Peyer's patch (tissue), 4 donors: ENCODE measurements at regions not wholly inside any gene's neighbourhood (a gene's known extent, or its start where the extent isn't known, plus 50 kb on each side); places are given as distances from the start of the nearest gene placed in this dataset.

Experiments used
- POLR2A ChIP-seq, 2 donors: fragments of 450-650 bp; IDR thresholded peaks; one replicate each; pipeline ENCODE4 v1.5.1; 2017; ENCODE audit warnings: antibody characterized with exemption in 2 of 2, mild to moderate bottlenecking in 2 of 2, moderate library complexity in 2 of 2
- TF ChIP-seq, protein P1 (sequence below), 6 experiments: fragments of 450-650 bp in 4 of 6; fragments of 200-600 bp in 2 of 6; sonication (generic) in 1 of 6; IDR thresholded peaks; one replicate each; pipeline ENCODE4 v1.5.1; 2017 to 2019; ENCODE audit warnings: antibody characterized with exemption in 6 of 6, mild to moderate bottlenecking in 3 of 6, moderate library complexity in 1 of 6

DNA sequence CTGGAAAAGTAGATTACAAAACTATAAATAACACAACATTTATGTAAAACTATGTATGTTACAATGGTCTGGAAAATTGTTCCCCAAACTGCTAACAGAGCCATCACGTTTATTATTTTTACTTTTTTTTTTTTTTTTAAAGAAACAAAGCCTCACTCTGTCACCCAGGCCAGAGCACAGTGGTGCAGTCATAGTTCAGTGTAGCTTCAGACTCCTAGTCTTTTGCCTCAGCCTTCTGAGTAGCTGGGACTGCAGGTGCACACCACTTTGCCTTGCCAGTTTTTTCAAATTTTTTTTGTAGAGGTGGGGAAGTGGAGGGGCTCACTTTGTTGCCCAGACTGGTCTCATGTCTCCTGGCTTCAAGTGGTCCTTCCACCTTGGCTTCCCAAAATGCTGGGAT, 180.1 kb upstream of the SPRY1 start:
- TF ChIP-seq, protein P1, sequence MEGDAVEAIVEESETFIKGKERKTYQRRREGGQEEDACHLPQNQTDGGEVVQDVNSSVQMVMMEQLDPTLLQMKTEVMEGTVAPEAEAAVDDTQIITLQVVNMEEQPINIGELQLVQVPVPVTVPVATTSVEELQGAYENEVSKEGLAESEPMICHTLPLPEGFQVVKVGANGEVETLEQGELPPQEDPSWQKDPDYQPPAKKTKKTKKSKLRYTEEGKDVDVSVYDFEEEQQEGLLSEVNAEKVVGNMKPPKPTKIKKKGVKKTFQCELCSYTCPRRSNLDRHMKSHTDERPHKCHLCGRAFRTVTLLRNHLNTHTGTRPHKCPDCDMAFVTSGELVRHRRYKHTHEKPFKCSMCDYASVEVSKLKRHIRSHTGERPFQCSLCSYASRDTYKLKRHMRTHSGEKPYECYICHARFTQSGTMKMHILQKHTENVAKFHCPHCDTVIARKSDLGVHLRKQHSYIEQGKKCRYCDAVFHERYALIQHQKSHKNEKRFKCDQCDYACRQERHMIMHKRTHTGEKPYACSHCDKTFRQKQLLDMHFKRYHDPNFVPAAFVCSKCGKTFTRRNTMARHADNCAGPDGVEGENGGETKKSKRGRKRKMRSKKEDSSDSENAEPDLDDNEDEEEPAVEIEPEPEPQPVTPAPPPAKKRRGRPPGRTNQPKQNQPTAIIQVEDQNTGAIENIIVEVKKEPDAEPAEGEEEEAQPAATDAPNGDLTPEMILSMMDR (IDR thresholded peaks at IDR 0.05), result no peak
- no peak for TF ChIP-seq POLR2A (IDR thresholded peaks at IDR 0.05)
